SK-N-SH (cell line): ENCODE measurements at regions not wholly inside any gene's neighbourhood (a gene's known extent, or its start where the extent isn't known, plus 50 kb on each side); places are given as distances from the start of the nearest gene placed in this dataset.

Experiments
- CTCF ChIA-PET: fragments of 300-600, 350-600 bp; formaldehyde crosslinking; extraction: SDS; loops from one replicate; lab custom pipeline; 2021; lab: Yijun Ruan, JAX
- POLR2A ChIA-PET: fragments of 350-600 bp; sonication (Branson Sonifier 250); formaldehyde crosslinking; extraction: SDS; loops from one replicate; lab custom pipeline; 2020; ENCODE audit warnings: antibody characterized with exemption, inconsistent platforms; lab: Yijun Ruan, JAX
- DNase-seq: peaks from one replicate; pipeline ENCODE4 v3.0.0; 2012
- H2AFZ ChIP-seq: fragments of 200-600 bp; sonication (generic); 2 replicates; pipeline ENCODE4 v1.8.1; 2016; ENCODE audit warnings: antibody characterized with exemption, mild to moderate bottlenecking, low read depth
- H3F3A ChIP-seq: fragments of 200-600 bp; sonication (generic); replicated peaks from 2 replicates; pipeline ENCODE3; 2016; ENCODE audit warnings: antibody characterized with exemption, mild to moderate bottlenecking; ENCODE audit not compliant: insufficient read depth
- H3K27ac ChIP-seq, 2 experiments: fragments of 200-500 bp in 1 of 2; fragments of 200-600 bp in 1 of 2; sonication (Bioruptor generic) in 1 of 2; sonication (generic), shearing (Covaris generic) in 1 of 2; 2 replicates each; pipeline versions ENCODE4 v1.5.1 to v1.6.1; 2014 to 2016; ENCODE audit warnings: low read depth in 2 of 2, inconsistent platforms in 1 of 2, low read length in 1 of 2, mild to moderate bottlenecking in 1 of 2, mixed read lengths in 1 of 2
- H3K27me3 ChIP-seq: fragments of 200-600 bp; sonication (generic), shearing (Covaris generic); 2 replicates; pipeline ENCODE4 v1.6.1; 2016; ENCODE audit warnings: mixed run types; ENCODE audit not compliant: insufficient read depth
- H3K36me3 ChIP-seq, 2 experiments: fragments of 200-500 bp in 1 of 2; fragments of 200-600 bp in 1 of 2; sonication (Bioruptor generic) in 1 of 2; sonication (generic) in 1 of 2; replicated peaks in 1 of 2; 2 replicates each; pipeline versions ENCODE3 to v1.5.1; 2014 to 2016; ENCODE audit warnings: low read length in 1 of 2, mild to moderate bottlenecking in 1 of 2; ENCODE audit not compliant: insufficient read depth in 2 of 2, control insufficient read depth in 1 of 2
- H3K4me1 ChIP-seq, 2 experiments: fragments of 200-500 bp in 1 of 2; fragments of 200-600 bp in 1 of 2; sonication (Bioruptor generic) in 1 of 2; sonication (generic), shearing (Covaris generic) in 1 of 2; 2 replicates each; pipeline versions ENCODE4 v1.5.1 to v1.6.1; 2014 to 2016; ENCODE audit warnings: low read depth in 1 of 2, low read length in 1 of 2, mixed run types in 1 of 2; ENCODE audit not compliant: insufficient read depth in 2 of 2, control insufficient read depth in 1 of 2
- H3K4me2 ChIP-seq: fragments of 200-600 bp; sonication (generic), shearing (Covaris generic); 2 replicates; pipeline ENCODE4 v1.6.1; 2017; ENCODE audit warnings: mixed run types
- H3K4me3 ChIP-seq, 2 experiments: fragments of 200-500 bp in 1 of 2; fragments of 200-600 bp in 1 of 2; sonication (Bioruptor generic) in 1 of 2; sonication (generic), shearing (Covaris generic) in 1 of 2; 2 replicates each; pipeline versions ENCODE4 v1.5.1 to v1.8.1; 2014 to 2016; ENCODE audit warnings: low read depth in 2 of 2, inconsistent platforms in 1 of 2, low read length in 1 of 2, mild to moderate bottlenecking in 1 of 2, mixed read lengths in 1 of 2, moderate library complexity in 1 of 2
- H3K79me2 ChIP-seq: fragments of 200-600 bp; sonication (generic); 2 replicates; pipeline ENCODE4 v1.8.1; 2017; ENCODE audit warnings: mild to moderate bottlenecking; ENCODE audit not compliant: insufficient read depth
- H3K9ac ChIP-seq: fragments of 200-600 bp; sonication (generic); 2 replicates; pipeline ENCODE4 v1.6.1; 2017; ENCODE audit warnings: mixed run types
- H3K9me2 ChIP-seq: fragments of 200-600 bp; sonication (generic); 2 replicates; pipeline ENCODE4 v1.6.1; 2017; ENCODE audit warnings: mixed run types
- H3K9me3 ChIP-seq: fragments of 200-600 bp; sonication (generic); 2 replicates; pipeline ENCODE4 v1.6.1; 2017; ENCODE audit warnings: mixed run types, mild to moderate bottlenecking, moderate library complexity
- H4K20me1 ChIP-seq: fragments of 200-600 bp; sonication (generic); 2 replicates; pipeline ENCODE4 v1.6.1; 2017; ENCODE audit warnings: mild to moderate bottlenecking, mixed run types; ENCODE audit not compliant: insufficient read depth
- CTCF ChIP-seq: fragments of 200-600 bp; sonication (generic); IDR thresholded peaks from 2 replicates; pipeline ENCODE4 v1.6.1; 2017; ENCODE audit warnings: antibody characterized with exemption, mild to moderate bottlenecking, moderate library complexity
- ELF1 ChIP-seq: IDR thresholded peaks from 2 replicates; pipeline ENCODE4 v1.4.0; 2012
- FOSL2 ChIP-seq: IDR thresholded peaks from 2 replicates; pipeline ENCODE4 v1.4.0; 2012; ENCODE audit warnings: low read depth, mild to moderate bottlenecking, moderate library complexity, borderline replicate concordance
- FOXM1 ChIP-seq: IDR thresholded peaks from 2 replicates; pipeline ENCODE4 v1.4.0; 2012; ENCODE audit warnings: low read depth, mild to moderate bottlenecking
- GABPA ChIP-seq: IDR thresholded peaks from 2 replicates; pipeline ENCODE4 v1.4.0; 2012; ENCODE audit warnings: low read depth, mild to moderate bottlenecking
- GATA2 ChIP-seq: sonication (generic); formaldehyde crosslinking; IDR thresholded peaks from 2 replicates; pipeline ENCODE4 v1.5.0; 2020; ENCODE audit warnings: mild to moderate bottlenecking, missing genetic modification reagents
- IRF3 ChIP-seq: fragments of 150-350 bp; IDR thresholded peaks from 2 replicates; pipeline ENCODE4 v1.6.1; 2016; ENCODE audit warnings: mild to moderate bottlenecking, low read depth, low read length
- MAX ChIP-seq: IDR thresholded peaks from 2 replicates; pipeline ENCODE4 v1.4.0; 2012; ENCODE audit warnings: low read depth
- MEF2A ChIP-seq: IDR thresholded peaks from 2 replicates; pipeline ENCODE4 v1.4.0; 2012; ENCODE audit warnings: low read depth, borderline replicate concordance
- NFIC ChIP-seq: IDR thresholded peaks from 2 replicates; pipeline ENCODE4 v1.4.0; 2012; ENCODE audit warnings: borderline replicate concordance
- RCOR1 ChIP-seq: fragments of 150-350 bp; IDR thresholded peaks from 2 replicates; pipeline ENCODE4 v1.6.1; 2017; ENCODE audit warnings: antibody characterized with exemption, low read length
- RXRA ChIP-seq: IDR thresholded peaks from 2 replicates; pipeline ENCODE4 v1.4.0; 2012; ENCODE audit warnings: low read depth, mild to moderate bottlenecking, borderline replicate concordance
- SIN3A ChIP-seq: IDR thresholded peaks from 2 replicates; pipeline ENCODE4 v1.6.1; 2012; ENCODE audit warnings: low read depth, mild to moderate bottlenecking, low read length, moderate library complexity, borderline replicate concordance
- SMC3 ChIP-seq: IDR thresholded peaks from 2 replicates; pipeline ENCODE4 v1.6.1; 2012; ENCODE audit warnings: low read depth, low read length, improper control_type of control experiment
- TAF1 ChIP-seq: IDR thresholded peaks from 2 replicates; pipeline ENCODE4 v1.6.1; 2012; ENCODE audit warnings: low read depth, mild to moderate bottlenecking, low read length, moderate library complexity, borderline replicate concordance
- TCF12 ChIP-seq: IDR thresholded peaks from 2 replicates; pipeline ENCODE4 v1.4.0; 2012
- TEAD4 ChIP-seq: IDR thresholded peaks from 2 replicates; pipeline ENCODE4 v1.4.0; 2012; ENCODE audit warnings: mild to moderate bottlenecking, borderline replicate concordance; ENCODE audit not compliant: insufficient read depth
- USF1 ChIP-seq: IDR thresholded peaks from 2 replicates; pipeline ENCODE4 v1.4.0; 2012; ENCODE audit warnings: low read depth, borderline replicate concordance
- USF2 ChIP-seq: fragments of 150-350 bp; IDR thresholded peaks from 2 replicates; pipeline ENCODE4 v1.6.1; 2017; ENCODE audit warnings: antibody characterized with exemption, low read length, low read depth, borderline replicate concordance
- YY1 ChIP-seq: IDR thresholded peaks from 2 replicates; pipeline ENCODE4 v1.4.0; 2012; ENCODE audit warnings: low read depth, mild to moderate bottlenecking
- ZBTB33 ChIP-seq: IDR thresholded peaks from 2 replicates; pipeline ENCODE4 v1.4.0; 2012; ENCODE audit warnings: low read depth, borderline replicate concordance
- WGBS: methylation state at CpG from one replicate; pipeline ENCODE4 v1.1.6; 2017; ENCODE audit warnings: low lambda C conversion rate; 5-methylcytosine and 5-hydroxymethylcytosine counted together

- Histone ChIP-seq H3K9me3 (0 out of 2 replicates have a peak, but pooled peaks cover 3% of the 10 kb centered on the region), H3K4me1 (no peaks in the 10 kb centered on the region), H3K27me3 (no peaks in the 10 kb centered on the region), H3K9ac (no peak overlapping the region), H3K27ac (no peak overlapping the region), H3K79me2 (no peaks in the 10 kb centered on the region), H3K9me2 (no peaks in the 10 kb centered on the region), H3K4me2 (no peak overlapping the region), H3K36me3 (no peaks in the 10 kb centered on the region), H3F3A (no peaks in the 10 kb centered on the region), H4K20me1 (no peaks in the 10 kb centered on the region), H2AFZ (no peak overlapping the region), H3K4me3 (no peak overlapping the region)
- TF ChIP-seq YY1 (no peak), SMC3 (no peak), USF1 (no peak), FOXM1 (no peak), FOSL2 (no peak), TCF12 (no peak), MEF2A (no peak), NFIC (no peak), SIN3A (no peak), ZBTB33 (no peak)
- 34% methylated on average over 4 of the region's 4 CpGs for WGBS
- POLR2A ChIA-PET: no interaction called here
- no peak for DNase-seq
- CTCF ChIA-PET: no interaction called here
Observed at GRCh38 chr10:2414562-2414961, 652.8 kb upstream of the PFKP start.

- Histone ChIP-seq H3K9ac (no peak overlapping the region), H3K9me3 (0 out of 2 replicates have a peak, but pooled peaks cover 3% of the 10 kb centered on the region), H4K20me1 (no peaks in the 10 kb centered on the region), H3F3A (no peaks in the 10 kb centered on the region), H3K9me2 (no peaks in the 10 kb centered on the region), H3K27ac (no peak overlapping the region), H3K79me2 (no peaks in the 10 kb centered on the region), H3K4me1 (no peaks in the 10 kb centered on the region), H2AFZ (no peak overlapping the region), H3K27me3 (no peaks in the 10 kb centered on the region), H3K4me3 (no peak overlapping the region), H3K4me2 (no peak overlapping the region), H3K36me3 (no peaks in the 10 kb centered on the region)
- DNase-seq: no peak
- CTCF ChIA-PET: no interaction called here
- no peak for TF ChIP-seq IRF3
- TF ChIP-seq SIN3A: no peak
- TF ChIP-seq GATA2 (CRISPR knock-in tag): no peak
- no peak for TF ChIP-seq TEAD4
- no peak for TF ChIP-seq SMC3
- TF ChIP-seq RXRA: no peak
- no peak for TF ChIP-seq FOXM1
- TF ChIP-seq MAX: no peak
- no peak for TF ChIP-seq USF2
- no peak for TF ChIP-seq CTCF
- TF ChIP-seq TAF1: no peak
- TF ChIP-seq USF1: no peak
- no peak for TF ChIP-seq ELF1
- TF ChIP-seq RCOR1: no peak
- TF ChIP-seq GABPA: no peak
- TF ChIP-seq TCF12: no peak
- POLR2A ChIA-PET: no interaction called here
- WGBS: 56% methylated on average over 8 of the region's 8 CpGs
Observed at GRCh38 chr10:2414039-2414438, 653.3 kb upstream of the PFKP start.
